ENCODE measurements at regions not wholly inside any gene's neighbourhood (a gene's known extent, or its start where the extent isn't known, plus 50 kb on each side); places are given as distances from the start of the nearest gene placed in this dataset.

- no TSS peak for BruUV-seq (replicated peaks)
- POLR2A ChIA-PET: interaction anchor here (0.6 kb wide), 1 partner anchor 240 kb away, joined by 3 read pairs; no protein-coding TSS in a partner anchor
- Mint-ChIP-seq H3K27me3 (ENCODE audit: insufficient read depth, unreplicated experiment) (peaks cover 57% of the 10 kb centered on the region), H3K9me3 (ENCODE audit: unreplicated experiment) (peaks cover 14% of the 10 kb centered on the region), H3K4me1 (ENCODE audit: insufficient read depth, unreplicated experiment) (no peaks in the 10 kb centered on the region), H3K4me3 (ENCODE audit: unreplicated experiment) (no peak overlapping the region), H3K36me3 (ENCODE audit: insufficient read depth, unreplicated experiment) (no peaks in the 10 kb centered on the region), H3K27ac (ENCODE audit: low read depth, unreplicated experiment) (no peak overlapping the region)
- no peak for TF ChIP-seq CTCF (IDR thresholded peaks at IDR 0.05; ENCODE audit: unreplicated experiment)
- no peak for DNase-seq (ENCODE audit: unreplicated experiment)
- intact Hi-C loops (cut with micrococcal nuclease): no loop called here
- CTCF ChIA-PET: interaction anchor here (0.5 kb wide), 1 partner anchor 73 kb away, joined by 6 read pairs; no protein-coding TSS in a partner anchor
Observed at GRCh38 chr2:239896075-239896474, 129.1 kb downstream of the NDUFA10 start.

GRCh38 chr2:239895669-239896068 lies 129.5 kb downstream of the NDUFA10 start:
- intact Hi-C loops (cut with micrococcal nuclease): no loop called here
- Mint-ChIP-seq H3K4me3 (ENCODE audit: unreplicated experiment) (no peak overlapping the region), H3K27me3 (ENCODE audit: insufficient read depth, unreplicated experiment) (peaks cover 56% of the 10 kb centered on the region), H3K4me1 (ENCODE audit: insufficient read depth, unreplicated experiment) (no peaks in the 10 kb centered on the region), H3K27ac (ENCODE audit: low read depth, unreplicated experiment) (no peak overlapping the region), H3K9me3 (ENCODE audit: unreplicated experiment) (peaks cover 14% of the 10 kb centered on the region), H3K36me3 (ENCODE audit: insufficient read depth, unreplicated experiment) (no peaks in the 10 kb centered on the region)
- TF ChIP-seq CTCF (IDR thresholded peaks at IDR 0.05; ENCODE audit: unreplicated experiment): no peak
- no peak for DNase-seq (ENCODE audit: unreplicated experiment)
- POLR2A ChIA-PET: interaction anchor here (0.6 kb wide), 1 partner anchor 239 kb away, joined by 3 read pairs; no protein-coding TSS in a partner anchor
- CTCF ChIA-PET: no interaction called here
- no TSS peak for BruUV-seq (replicated peaks)

- Mint-ChIP-seq H3K9me3 (ENCODE audit: unreplicated experiment) (peaks cover 14% of the 10 kb centered on the region), H3K27me3 (ENCODE audit: insufficient read depth, unreplicated experiment) (peaks cover 59% of the 10 kb centered on the region), H3K4me1 (ENCODE audit: insufficient read depth, unreplicated experiment) (no peaks in the 10 kb centered on the region), H3K36me3 (ENCODE audit: insufficient read depth, unreplicated experiment) (no peaks in the 10 kb centered on the region), H3K4me3 (ENCODE audit: unreplicated experiment) (no peak overlapping the region), H3K27ac (ENCODE audit: low read depth, unreplicated experiment) (no peak overlapping the region)
- POLR2A ChIA-PET: interaction anchor here (0.6 kb wide), 2 partner anchors 76 to 239 kb away, joined by 3 read pairs; no protein-coding TSS in a partner anchor
- no peak for DNase-seq (ENCODE audit: unreplicated experiment)
- TF ChIP-seq CTCF (IDR thresholded peaks at IDR 0.05; ENCODE audit: unreplicated experiment): no peak
- CTCF ChIA-PET: no interaction called here
- intact Hi-C loops (cut with micrococcal nuclease): no loop called here
- BruUV-seq (replicated peaks): no TSS peak
Observed at GRCh38 chr2:239895116-239895515, 130.0 kb downstream of the NDUFA10 start.

GRCh38 chr2:239894276-239894675 lies 130.9 kb downstream of the NDUFA10 start:
- no peak overlapping the region for H3K4me3 Mint-ChIP-seq (ENCODE audit: unreplicated experiment)
- peaks cover 60% of the 10 kb centered on the region for H3K27me3 Mint-ChIP-seq (ENCODE audit: insufficient read depth, unreplicated experiment)
- no peaks in the 10 kb centered on the region for H3K4me1 Mint-ChIP-seq (ENCODE audit: insufficient read depth, unreplicated experiment)
- ChIA-PET CTCF (interaction anchor here (0.8 kb wide), 1 partner anchor 221 kb away, joined by 3 read pairs; no protein-coding TSS in a partner anchor), POLR2A (no interaction called here)
- TF ChIP-seq CTCF (IDR thresholded peaks at IDR 0.05; ENCODE audit: unreplicated experiment): no peak
- intact Hi-C loops (cut with micrococcal nuclease): loop anchor here (5.0 kb wide), 1 partner anchor 98 kb away; no protein-coding TSS in a partner anchor
- no peaks in the 10 kb centered on the region for H3K36me3 Mint-ChIP-seq (ENCODE audit: insufficient read depth, unreplicated experiment)
- no TSS peak for BruUV-seq (replicated peaks)
- no peak overlapping the region for H3K27ac Mint-ChIP-seq (ENCODE audit: low read depth, unreplicated experiment)
- peaks cover 14% of the 10 kb centered on the region for H3K9me3 Mint-ChIP-seq (ENCODE audit: unreplicated experiment)
- DNase-seq (ENCODE audit: unreplicated experiment): no peak

Measured in MCF 10A (cell line).